Suprapubic skin (tissue), 4 donors: ENCODE measurements at regions not wholly inside any gene's neighbourhood (a gene's known extent, or its start where the extent isn't known, plus 50 kb on each side); places are given as distances from the start of the nearest gene placed in this dataset.

Experiments used
- CTCF ChIP-seq, 2 donors: fragments of 200-600 bp in 1 of 2; fragments of 450-650 bp in 1 of 2; sonication (generic) in 1 of 2; IDR thresholded peaks; one replicate each; pipeline ENCODE4 v1.5.1; 2016 to 2019; ENCODE audit warnings: antibody characterized with exemption in 2 of 2, mild to moderate bottlenecking in 1 of 2, moderate library complexity in 1 of 2
- POLR2A ChIP-seq, 2 donors: fragments of 450-650 bp; IDR thresholded peaks; one replicate each; pipeline ENCODE4 v1.6.1; 2017; ENCODE audit warnings: antibody characterized with exemption in 2 of 2, mild to moderate bottlenecking in 2 of 2, moderate library complexity in 2 of 2
- POLR2AphosphoS5 ChIP-seq, 3 donors: sonication (generic); formaldehyde crosslinking; IDR thresholded peaks; one replicate each; pipeline ENCODE4 v1.6.1; 2017; ENCODE audit warnings: antibody characterized with exemption in 3 of 3

- no peak for TF ChIP-seq CTCF (IDR thresholded peaks at IDR 0.05)
- no peak for TF ChIP-seq POLR2A (IDR thresholded peaks at IDR 0.05)
- TF ChIP-seq POLR2AphosphoS5 (IDR thresholded peaks at IDR 0.05): no peak
These were observed 249.3 kb upstream of the NEBL start for GRCh38 chr10:21146436-21146789.
